Rectal smooth muscle tissue (tissue), 1 donor: ENCODE measurements at regions not wholly inside any gene's neighbourhood (a gene's known extent, or its start where the extent isn't known, plus 50 kb on each side); places are given as distances from the start of the nearest gene placed in this dataset.

Source experiments
- H3K27ac ChIP-seq: one replicate; pipeline ENCODE4 v1.7.0; 2013; ENCODE audit warnings: low read depth, low read length, inconsistent platforms
- H3K27me3 ChIP-seq: one replicate; pipeline ENCODE4 v1.7.0; 2013; ENCODE audit warnings: low read length; ENCODE audit not compliant: control insufficient read depth, insufficient read depth
- H3K36me3 ChIP-seq: one replicate; pipeline ENCODE4 v1.7.0; 2013; ENCODE audit warnings: low read length; ENCODE audit not compliant: control insufficient read depth, insufficient read depth
- H3K4me1 ChIP-seq: one replicate; pipeline ENCODE4 v1.7.0; 2013; ENCODE audit warnings: low read length; ENCODE audit not compliant: control insufficient read depth, insufficient read depth
- H3K4me3 ChIP-seq: one replicate; pipeline ENCODE4 v1.7.0; 2013; ENCODE audit warnings: low read length
- H3K9ac ChIP-seq: one replicate; pipeline ENCODE4 v1.7.0; 2013; ENCODE audit warnings: low read length

DNA sequence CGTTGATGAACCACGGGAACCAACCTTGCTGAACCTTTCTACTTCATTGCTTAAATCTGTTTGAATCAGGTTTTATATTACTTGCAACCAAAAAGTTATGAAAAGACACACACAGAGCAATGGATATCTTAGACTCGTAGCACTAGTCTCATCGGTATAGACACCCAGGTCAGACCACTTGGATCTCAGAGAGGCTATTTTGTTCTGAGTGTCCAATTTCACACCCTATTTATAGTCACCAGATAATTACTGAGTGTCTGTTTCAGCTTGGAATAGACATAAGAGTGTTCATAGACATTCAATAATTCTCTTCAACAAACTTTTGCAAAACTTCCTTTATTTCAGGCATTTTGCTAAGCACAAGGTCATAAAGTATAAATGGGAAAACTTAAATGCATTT lies 145.4 kb upstream of the EGFLAM start:
- Histone ChIP-seq H3K4me1 (no peaks in the 10 kb centered on the region), H3K4me3 (no peak overlapping the region), H3K9ac (no peak overlapping the region), H3K27ac (no peak overlapping the region), H3K27me3 (no peaks in the 10 kb centered on the region), H3K36me3 (no peaks in the 10 kb centered on the region)

DNA sequence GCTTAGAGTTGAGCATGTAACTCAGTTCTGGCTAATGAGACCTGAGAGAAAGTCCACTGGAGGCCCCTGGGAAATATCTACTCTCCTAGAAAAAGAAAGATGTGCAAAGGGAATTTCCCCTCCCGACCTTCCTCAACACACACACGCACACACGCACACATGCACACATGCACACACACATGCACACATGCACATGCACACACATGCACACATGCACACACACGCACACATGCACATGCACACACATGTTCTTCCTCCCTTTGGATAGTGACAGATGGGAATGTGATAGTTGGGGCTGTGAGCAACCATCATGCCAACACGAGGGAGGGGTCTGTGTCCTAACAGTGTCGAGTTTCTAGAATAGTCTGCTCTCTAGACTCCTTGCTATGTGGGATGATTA lies 148.2 kb upstream of the EGFLAM start:
- H3K27ac ChIP-seq: no peak overlapping the region
- no peaks in the 10 kb centered on the region for H3K4me1 ChIP-seq
- H3K9ac ChIP-seq: no peak overlapping the region
- H3K27me3 ChIP-seq: no peaks in the 10 kb centered on the region
- no peaks in the 10 kb centered on the region for H3K36me3 ChIP-seq
- H3K4me3 ChIP-seq: no peak overlapping the region

DNA sequence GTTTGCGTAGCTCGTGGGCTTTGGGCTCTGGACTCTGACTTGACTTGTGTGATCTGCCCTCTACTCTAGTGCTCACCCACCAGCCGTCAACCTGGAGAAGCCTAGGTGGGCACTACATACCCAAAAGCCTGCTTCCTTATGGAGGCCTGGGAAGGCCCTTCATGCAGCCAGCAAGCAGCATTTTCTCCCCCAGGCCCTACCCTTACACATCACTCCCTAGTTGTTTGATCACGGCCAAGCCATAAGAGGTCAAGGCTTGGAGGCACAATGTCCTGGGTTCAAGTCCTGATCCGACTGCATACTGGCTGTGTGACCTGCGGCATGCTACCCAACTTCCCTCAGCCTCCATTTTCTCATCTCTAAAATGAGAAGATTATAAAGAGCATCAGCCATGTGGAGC lies 151.3 kb upstream of the EGFLAM start:
- Histone ChIP-seq H3K36me3 (no peaks in the 10 kb centered on the region), H3K4me3 (no peak overlapping the region), H3K4me1 (no peaks in the 10 kb centered on the region), H3K27me3 (no peaks in the 10 kb centered on the region), H3K27ac (no peak overlapping the region), H3K9ac (no peak overlapping the region)

DNA sequence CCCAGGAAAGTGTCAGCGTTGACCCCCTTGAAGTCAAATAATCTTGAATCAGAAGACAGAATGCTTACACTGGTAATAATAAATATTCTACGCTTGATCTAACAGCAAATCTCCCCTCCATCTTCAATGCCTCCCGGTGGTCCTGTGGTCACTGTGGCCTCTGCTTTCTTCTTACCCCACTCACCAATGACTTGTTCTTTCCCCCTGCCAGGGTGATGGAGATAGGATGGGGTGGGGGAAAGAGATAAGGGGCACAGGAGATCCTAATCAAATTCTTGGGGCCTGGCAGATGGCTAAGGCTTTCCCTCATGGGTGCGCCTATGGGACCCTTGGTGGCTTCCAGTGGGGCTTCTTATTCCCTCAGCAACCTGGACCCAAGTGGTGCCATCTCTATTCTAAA lies 152.6 kb upstream of the EGFLAM start:
- no peaks in the 10 kb centered on the region for H3K36me3 ChIP-seq
- no peak overlapping the region for H3K4me3 ChIP-seq
- H3K9ac ChIP-seq: no peak overlapping the region
- no peaks in the 10 kb centered on the region for H3K4me1 ChIP-seq
- no peaks in the 10 kb centered on the region for H3K27me3 ChIP-seq
- no peak overlapping the region for H3K27ac ChIP-seq

DNA sequence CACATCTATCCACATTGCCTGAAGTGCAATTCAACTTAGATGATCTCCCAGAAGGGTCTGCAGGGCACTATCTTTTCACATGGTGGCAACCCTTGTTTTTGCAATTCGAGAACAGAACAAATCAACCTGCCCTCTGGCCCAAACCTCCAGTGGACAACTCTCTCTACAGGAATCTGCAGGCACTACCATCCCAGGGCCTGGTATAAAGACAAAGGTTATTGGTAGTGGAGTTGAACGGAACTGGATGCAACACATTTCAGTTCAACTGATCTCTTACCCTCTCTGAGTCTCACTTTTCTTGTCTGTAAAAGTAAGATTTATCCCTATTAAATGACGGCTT lies 153.2 kb upstream of the EGFLAM start:
- no peaks in the 10 kb centered on the region for H3K36me3 ChIP-seq
- no peaks in the 10 kb centered on the region for H3K4me1 ChIP-seq
- no peak overlapping the region for H3K27ac ChIP-seq
- H3K9ac ChIP-seq: no peak overlapping the region
- no peak overlapping the region for H3K4me3 ChIP-seq
- no peaks in the 10 kb centered on the region for H3K27me3 ChIP-seq

DNA sequence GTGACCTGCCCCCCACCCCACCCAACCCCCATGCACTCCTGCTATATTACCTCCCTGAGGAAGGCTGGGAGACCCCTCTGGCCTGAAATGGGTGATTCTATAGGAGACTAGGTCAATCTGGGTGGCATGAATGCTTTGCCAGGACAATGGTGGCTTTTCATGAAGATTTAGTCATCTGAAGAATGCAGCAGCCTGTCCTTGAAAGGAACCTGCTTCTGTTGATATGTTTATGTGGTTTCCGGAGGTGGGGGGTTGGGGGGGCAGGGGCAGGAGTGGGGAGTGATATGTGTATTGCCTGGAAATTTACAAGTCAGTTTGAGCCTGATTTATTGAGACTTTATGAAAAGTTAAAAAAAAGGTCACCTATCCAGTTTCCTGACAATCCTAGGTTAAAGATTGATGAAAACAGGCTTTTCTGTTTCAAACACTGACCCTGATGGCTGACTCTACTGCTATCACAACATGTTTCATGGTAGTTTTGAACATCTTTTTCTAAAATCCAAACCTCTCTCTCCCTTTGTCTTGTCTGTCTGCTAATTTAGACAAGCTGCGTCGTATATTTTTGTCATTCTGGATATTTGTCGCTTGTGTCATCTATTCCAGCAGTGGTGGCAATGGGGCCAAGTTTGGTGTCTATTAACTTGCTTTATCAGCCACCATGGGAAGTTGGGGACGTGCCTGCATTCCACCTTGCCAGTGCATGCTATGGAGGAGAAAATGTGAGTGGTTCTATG lies 153.7 kb upstream of the EGFLAM start:
- H3K36me3 ChIP-seq: no peaks in the 10 kb centered on the region
- H3K27ac ChIP-seq: no peak overlapping the region
- H3K27me3 ChIP-seq: no peaks in the 10 kb centered on the region
- H3K4me3 ChIP-seq: no peak overlapping the region
- no peak overlapping the region for H3K9ac ChIP-seq
- no peaks in the 10 kb centered on the region for H3K4me1 ChIP-seq

DNA sequence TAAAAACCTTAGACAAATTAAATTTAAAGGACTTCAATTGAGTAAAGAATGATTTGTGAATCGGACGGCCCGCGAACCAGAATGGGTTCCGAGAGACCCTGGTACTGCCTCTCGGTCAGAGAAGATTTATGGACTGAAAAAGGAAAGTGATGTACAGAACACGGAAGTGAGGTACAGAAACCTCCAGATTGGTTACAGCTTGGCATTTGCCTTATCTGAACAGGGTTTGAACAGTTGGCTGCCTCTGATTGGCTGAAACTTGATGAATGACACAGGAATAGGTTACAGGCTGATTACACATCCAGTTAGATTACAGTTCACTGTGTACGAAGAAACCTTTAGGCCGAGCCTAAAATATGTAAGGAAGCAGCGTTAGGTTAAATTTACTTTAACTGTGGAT lies 156.5 kb upstream of the EGFLAM start:
- no peaks in the 10 kb centered on the region for H3K36me3 ChIP-seq
- no peaks in the 10 kb centered on the region for H3K4me1 ChIP-seq
- no peak overlapping the region for H3K9ac ChIP-seq
- H3K27ac ChIP-seq: no peak overlapping the region
- H3K4me3 ChIP-seq: no peak overlapping the region
- no peaks in the 10 kb centered on the region for H3K27me3 ChIP-seq

DNA sequence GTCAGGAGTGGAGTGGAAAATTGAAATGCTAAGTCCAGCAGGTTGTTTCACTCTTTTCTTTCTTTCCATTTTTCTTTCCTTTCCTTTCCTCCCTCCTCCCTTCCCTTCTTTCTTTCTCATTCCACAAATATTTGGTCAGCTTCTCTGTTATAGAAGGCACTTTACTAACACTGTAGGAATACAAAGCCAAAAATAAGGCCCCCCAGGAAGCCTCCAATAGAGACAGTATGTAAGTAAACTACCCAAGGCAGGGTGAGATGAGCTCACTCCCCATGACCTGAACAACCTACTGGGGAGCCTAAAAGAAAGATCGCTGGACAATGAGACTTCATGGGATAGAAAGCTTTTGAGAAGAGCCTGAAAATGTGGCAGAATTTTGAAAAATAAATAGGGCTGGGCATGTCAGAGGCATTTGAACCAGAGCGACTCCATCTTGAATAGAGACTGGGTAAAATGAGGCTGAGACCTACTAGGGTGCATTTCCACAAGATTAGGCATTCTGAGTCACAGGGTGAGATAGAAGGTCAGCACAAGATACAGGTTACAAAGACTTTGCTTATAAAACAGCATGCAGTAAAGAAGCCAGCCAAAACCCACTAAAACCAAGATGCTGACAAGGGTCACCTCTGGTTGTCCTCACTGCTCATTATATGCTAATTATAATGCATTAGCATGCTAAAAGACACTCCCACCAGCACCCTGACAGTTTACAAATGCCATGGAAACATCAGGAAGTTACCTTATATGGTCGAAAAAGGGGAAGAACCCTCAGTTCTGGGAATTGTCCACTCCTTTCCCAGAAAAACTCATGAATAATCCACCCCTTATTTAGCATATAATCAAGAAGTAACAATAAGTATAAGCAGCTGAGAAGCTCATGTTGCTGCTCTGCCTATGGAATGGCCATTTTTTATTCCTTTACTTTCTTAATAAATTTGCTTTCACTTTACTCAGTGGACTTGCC lies 158.9 kb upstream of the EGFLAM start:
- no peak overlapping the region for H3K4me3 ChIP-seq
- H3K36me3 ChIP-seq: no peaks in the 10 kb centered on the region
- no peak overlapping the region for H3K27ac ChIP-seq
- H3K9ac ChIP-seq: no peak overlapping the region
- H3K4me1 ChIP-seq: no peaks in the 10 kb centered on the region
- H3K27me3 ChIP-seq: no peaks in the 10 kb centered on the region

DNA sequence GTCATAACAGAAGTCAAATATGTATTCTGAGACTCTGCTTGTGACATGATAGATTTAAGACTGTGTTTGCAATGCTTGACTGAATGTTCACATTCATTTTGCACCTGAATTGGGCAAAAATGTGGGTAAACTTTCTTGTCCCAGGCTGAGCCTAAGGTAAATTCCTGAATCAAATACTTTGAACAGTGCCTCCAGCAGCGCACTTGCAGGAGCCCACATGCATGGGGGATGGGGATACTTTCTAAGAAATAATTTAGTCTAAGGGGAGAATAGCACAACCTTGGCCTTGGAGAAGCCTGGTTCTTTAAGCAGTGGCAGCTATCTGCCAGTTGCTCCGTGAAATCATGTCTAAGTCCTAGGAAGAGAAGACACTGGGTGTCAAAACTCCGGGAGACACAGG lies 163.5 kb upstream of the EGFLAM start:
- Histone ChIP-seq H3K4me3 (no peak overlapping the region), H3K4me1 (no peaks in the 10 kb centered on the region), H3K27me3 (no peaks in the 10 kb centered on the region), H3K27ac (no peak overlapping the region), H3K36me3 (no peaks in the 10 kb centered on the region), H3K9ac (no peak overlapping the region)

DNA sequence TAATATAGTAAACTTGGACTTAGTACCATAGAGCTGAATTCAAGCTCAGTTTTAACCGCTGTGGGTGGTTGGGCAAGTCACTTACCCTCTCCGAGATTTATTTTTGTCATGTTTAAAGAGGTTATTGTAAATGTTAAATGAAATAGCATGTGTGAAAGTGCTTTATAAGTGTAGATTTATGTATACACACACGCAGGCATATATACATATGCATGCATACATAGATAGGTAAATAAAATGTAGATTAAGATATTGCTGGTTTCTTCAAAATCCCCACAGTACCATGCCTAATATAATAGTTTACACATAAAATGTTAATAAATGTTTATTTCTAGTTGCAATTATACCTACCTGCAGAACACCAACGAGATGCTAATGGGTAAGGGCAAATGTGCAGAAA lies 164.5 kb upstream of the EGFLAM start:
- Histone ChIP-seq H3K4me1 (no peaks in the 10 kb centered on the region), H3K27me3 (no peaks in the 10 kb centered on the region)

DNA sequence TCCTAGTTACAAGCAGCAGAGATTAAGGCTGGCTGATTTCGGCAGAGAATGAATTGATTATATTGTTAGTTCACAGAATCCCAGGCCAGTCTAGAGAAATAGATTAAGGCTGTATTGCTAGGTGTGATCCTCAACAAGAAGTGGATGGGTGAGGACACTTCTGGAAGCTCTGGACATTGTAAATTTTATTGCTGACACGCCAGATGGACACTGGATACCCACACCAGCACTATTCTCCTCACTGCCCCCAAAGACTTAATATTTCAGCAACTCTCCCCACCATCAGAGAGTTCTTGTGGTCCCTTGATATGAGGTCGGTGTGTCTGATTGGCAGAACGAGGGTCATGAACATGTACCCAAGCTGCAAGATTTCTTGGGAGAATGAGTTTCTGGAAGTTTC lies 171.6 kb upstream of the EGFLAM start:
- no peak overlapping the region for H3K27ac ChIP-seq
- H3K4me3 ChIP-seq: no peak overlapping the region
- H3K27me3 ChIP-seq: no peaks in the 10 kb centered on the region
- no peaks in the 10 kb centered on the region for H3K36me3 ChIP-seq
- no peaks in the 10 kb centered on the region for H3K4me1 ChIP-seq
- H3K9ac ChIP-seq: no peak overlapping the region

More for the DNA sequence above, 164.5 kb upstream of the EGFLAM start:
- no peaks in the 10 kb centered on the region for H3K36me3 ChIP-seq
- H3K27ac ChIP-seq: no peak overlapping the region
- no peak overlapping the region for H3K9ac ChIP-seq
- H3K4me3 ChIP-seq: no peak overlapping the region

DNA sequence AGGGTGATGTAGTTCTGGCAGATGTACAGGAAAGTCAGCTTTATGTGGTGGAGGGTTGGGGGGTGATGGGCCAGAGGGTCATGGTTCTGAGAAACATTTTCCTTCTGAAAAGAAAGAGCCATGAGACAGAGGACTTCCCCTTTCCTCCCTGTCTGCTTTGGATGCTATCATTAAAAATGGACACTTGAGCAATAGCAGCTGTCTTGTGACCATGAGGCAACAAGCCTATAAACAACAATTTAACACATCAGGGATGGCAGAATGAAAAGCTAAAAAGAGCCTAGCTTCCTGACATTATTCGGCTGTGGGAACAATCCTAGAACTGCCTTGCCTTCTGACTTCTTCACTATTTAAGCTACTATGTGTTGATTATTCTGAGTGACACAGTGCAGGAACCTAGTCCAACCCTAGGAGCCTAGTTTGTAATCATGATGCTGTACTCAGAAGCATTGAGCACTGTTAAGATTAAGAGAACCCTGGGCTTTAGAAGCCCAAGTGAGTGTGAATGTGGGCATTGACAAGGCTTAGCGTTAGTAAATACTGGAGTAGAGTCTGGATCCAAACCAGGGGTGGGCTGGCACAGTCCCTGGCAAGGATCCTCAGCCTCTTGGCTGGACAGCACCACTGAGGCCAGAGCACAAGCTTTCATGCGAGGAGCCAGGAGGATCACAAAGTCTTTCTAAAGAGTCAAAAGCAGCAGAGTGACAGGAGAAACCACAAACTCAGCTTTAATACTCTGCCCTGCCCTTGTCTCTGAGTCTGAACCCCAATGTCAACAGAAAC lies 178.5 kb upstream of the EGFLAM start:
- no peak overlapping the region for H3K9ac ChIP-seq
- no peaks in the 10 kb centered on the region for H3K36me3 ChIP-seq
- H3K4me1 ChIP-seq: no peaks in the 10 kb centered on the region
- no peak overlapping the region for H3K27ac ChIP-seq
- no peak overlapping the region for H3K4me3 ChIP-seq
- H3K27me3 ChIP-seq: no peaks in the 10 kb centered on the region
